HG02840 (cell line): ENCODE measurements at regions not wholly inside any gene's neighbourhood (a gene's known extent, or its start where the extent isn't known, plus 50 kb on each side); places are given as distances from the start of the nearest gene placed in this dataset.

Source experiments
- ATAC-seq: cut with Tn5 transposase; IDR thresholded peaks from one replicate; pipeline ENCODE4 v1.9.1; 2021; ENCODE audit warnings: mild to moderate bottlenecking, moderate library complexity, moderate number of reproducible peaks; ENCODE audit not compliant: unreplicated experiment, low FRiP score

- no peak for ATAC-seq
These were observed 207.0 kb upstream of the SLC30A5 start for GRCh38 chr5:68886814-68887213.

- no peak for ATAC-seq
These were observed 202.1 kb upstream of the SLC30A5 start for GRCh38 chr5:68891718-68892117.

GRCh38 chr5:68894673-68895072 is 199.1 kb upstream of the SLC30A5 start:
- ATAC-seq, result no peak

GRCh38 chr5:68898951-68899471 is 194.8 kb upstream of the SLC30A5 start:
- ATAC-seq, result no peak

GRCh38 chr5:68911840-68912690 is 181.7 kb upstream of the SLC30A5 start:
- ATAC-seq, result no peak

- ATAC-seq, result no peak
These were observed 178.7 kb upstream of the SLC30A5 start for GRCh38 chr5:68915079-68915478.

GRCh38 chr5:68918306-68918705 is 175.5 kb upstream of the SLC30A5 start:
- ATAC-seq, result no peak

- no peak for ATAC-seq
These were observed 173.8 kb upstream of the SLC30A5 start for GRCh38 chr5:68919988-68920490.

GRCh38 chr5:68920888-68921287 is 172.9 kb upstream of the SLC30A5 start:
- no peak for ATAC-seq

- ATAC-seq, result no peak
These were observed 171.4 kb upstream of the SLC30A5 start for GRCh38 chr5:68922172-68922987.

- ATAC-seq, result no peak
These were observed 169.2 kb upstream of the SLC30A5 start for GRCh38 chr5:68924481-68925145.

GRCh38 chr5:68928617-68929302 is 165.1 kb upstream of the SLC30A5 start:
- ATAC-seq, result no peak

GRCh38 chr5:68930139-68930538 is 163.7 kb upstream of the SLC30A5 start:
- ATAC-seq, result no peak

- no peak for ATAC-seq
These were observed 160.9 kb upstream of the SLC30A5 start for GRCh38 chr5:68932830-68933434.

- no peak for ATAC-seq
These were observed 151.6 kb upstream of the SLC30A5 start for GRCh38 chr5:68942169-68942568.

- ATAC-seq, result no peak
These were observed 147.1 kb upstream of the SLC30A5 start for GRCh38 chr5:68946728-68947127.

- ATAC-seq, result no peak
These were observed 145.8 kb upstream of the SLC30A5 start for GRCh38 chr5:68947986-68948385.

- ATAC-seq, result no peak
These were observed 144.6 kb upstream of the SLC30A5 start for GRCh38 chr5:68949256-68949655.

- no peak for ATAC-seq
These were observed 144.1 kb upstream of the SLC30A5 start for GRCh38 chr5:68949711-68950110.

- ATAC-seq, result no peak
These were observed 143.7 kb upstream of the SLC30A5 start for GRCh38 chr5:68950125-68950524.
